HG03442 (cell line): ENCODE measurements at regions not wholly inside any gene's neighbourhood (a gene's known extent, or its start where the extent isn't known, plus 50 kb on each side); places are given as distances from the start of the nearest gene placed in this dataset.

Experiments
- ATAC-seq: cut with Tn5 transposase; IDR thresholded peaks from one replicate; pipeline ENCODE4 v1.9.1; 2021; ENCODE audit warnings: mild to moderate bottlenecking, moderate library complexity; ENCODE audit not compliant: unreplicated experiment

- no peak for ATAC-seq
Measured at GRCh38 chr2:176704282-176704858, 435.1 kb downstream of the MTX2 start.

DNA sequence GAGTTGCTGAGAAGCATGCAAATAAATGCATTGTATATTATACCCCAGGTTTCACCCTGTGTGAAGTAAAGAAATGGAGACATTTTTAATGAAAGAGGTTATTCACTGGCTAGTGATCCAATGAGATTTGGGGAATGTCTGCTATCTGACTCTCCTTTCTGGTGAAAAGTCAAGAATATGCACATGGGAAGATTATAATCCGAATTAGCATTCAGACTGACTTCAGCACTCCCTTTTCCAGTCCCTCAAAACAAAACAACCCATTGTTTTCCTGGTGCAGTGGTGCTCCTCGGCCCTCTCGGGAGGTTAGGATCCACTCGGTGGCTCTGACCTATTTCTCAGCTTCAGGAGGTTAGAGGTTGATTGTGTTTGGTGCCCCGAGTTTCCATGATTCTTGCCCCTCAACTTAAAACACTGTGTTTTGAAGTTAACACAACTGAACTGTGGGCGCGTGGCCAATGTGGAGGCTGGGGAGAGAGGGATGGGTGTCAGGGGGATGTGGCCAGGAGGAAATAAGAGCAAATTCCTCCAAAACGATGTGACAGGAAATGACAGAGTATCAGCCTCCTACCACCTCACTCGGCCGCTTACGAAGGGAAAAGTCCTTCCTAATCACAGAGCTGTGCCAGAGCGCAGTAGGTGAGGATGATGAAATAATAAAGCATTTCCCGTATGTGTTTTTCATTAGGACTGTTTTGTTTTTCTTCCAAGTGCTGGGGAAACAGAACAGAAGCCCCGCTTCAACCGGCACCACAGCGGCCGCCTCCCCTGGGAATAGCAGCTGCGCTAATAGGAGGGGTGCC, 440.1 kb downstream of the MTX2 start:
- no peak for ATAC-seq

- no peak for ATAC-seq
Measured at GRCh38 chr2:176709991-176710390, 440.7 kb downstream of the MTX2 start.

GRCh38 chr2:176710657-176711186, 441.5 kb downstream of the MTX2 start:
- no peak for ATAC-seq

DNA sequence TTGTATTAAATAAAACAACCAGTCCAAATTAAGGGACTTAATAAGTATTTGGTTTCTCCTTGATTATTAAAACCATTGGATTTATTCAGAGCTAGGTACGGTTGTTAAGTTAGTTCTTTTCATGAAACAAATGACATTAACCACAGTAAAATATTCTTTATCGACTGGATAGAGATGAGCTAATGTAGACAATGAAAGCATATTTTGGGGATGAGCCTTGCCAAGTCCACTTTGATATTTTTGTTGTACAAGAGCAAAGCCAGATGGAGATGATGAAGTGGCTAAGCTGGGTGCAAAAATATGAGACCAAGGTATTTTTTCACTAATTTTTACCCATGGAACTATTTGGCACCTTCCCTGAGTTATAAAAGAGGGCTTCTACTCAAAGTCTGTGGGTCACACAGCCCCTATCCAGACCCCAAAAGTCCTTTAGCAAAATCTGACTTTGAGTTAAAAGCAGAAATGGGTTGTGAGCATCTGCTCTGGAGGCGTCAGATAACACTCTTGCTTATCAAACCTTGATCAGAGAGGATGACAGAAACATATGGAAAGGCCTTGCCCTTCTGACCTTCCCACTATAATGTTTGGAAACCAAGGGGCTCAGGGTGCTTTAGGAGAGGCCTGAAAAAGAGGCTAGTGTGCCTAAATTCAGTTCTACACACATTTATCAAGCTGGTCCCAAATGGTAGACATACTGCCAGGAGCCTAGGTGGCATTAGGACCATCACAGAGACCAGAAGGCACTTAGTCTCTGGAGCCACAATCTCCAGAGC, 456.8 kb downstream of the MTX2 start:
- no peak for ATAC-seq

GRCh38 chr2:176727696-176728095, 458.5 kb downstream of the MTX2 start:
- ATAC-seq = no peak

- ATAC-seq = no peak
Measured at GRCh38 chr2:176729706-176730569, 460.7 kb downstream of the MTX2 start.

- no peak for ATAC-seq
Measured at GRCh38 chr2:176732780-176733179, 463.5 kb downstream of the MTX2 start.

- ATAC-seq = no peak
Measured at GRCh38 chr2:176733698-176734430, 464.6 kb downstream of the MTX2 start.

DNA sequence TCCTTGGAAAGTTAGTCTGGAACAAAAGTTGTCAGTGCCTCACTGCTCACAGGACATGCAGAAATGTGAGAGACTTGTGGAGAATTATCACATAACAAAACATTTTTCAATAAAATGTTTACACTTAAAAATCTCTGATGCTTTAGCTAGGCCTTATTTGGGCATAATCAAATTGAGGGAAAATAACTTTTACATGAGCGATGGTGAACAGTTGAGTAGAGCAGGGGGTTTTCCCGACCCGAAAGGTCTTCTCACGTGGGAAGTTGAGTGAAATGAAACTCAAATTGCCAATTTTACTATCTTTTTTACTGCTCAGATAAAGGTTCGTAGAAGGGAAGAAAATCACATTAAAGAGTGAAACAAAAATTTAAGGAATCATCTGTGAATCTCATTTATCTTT, 465.6 kb downstream of the MTX2 start:
- no peak for ATAC-seq

GRCh38 chr2:176742271-176742670, 470.3 kb upstream of the HNRNPA3 start:
- no peak for ATAC-seq

DNA sequence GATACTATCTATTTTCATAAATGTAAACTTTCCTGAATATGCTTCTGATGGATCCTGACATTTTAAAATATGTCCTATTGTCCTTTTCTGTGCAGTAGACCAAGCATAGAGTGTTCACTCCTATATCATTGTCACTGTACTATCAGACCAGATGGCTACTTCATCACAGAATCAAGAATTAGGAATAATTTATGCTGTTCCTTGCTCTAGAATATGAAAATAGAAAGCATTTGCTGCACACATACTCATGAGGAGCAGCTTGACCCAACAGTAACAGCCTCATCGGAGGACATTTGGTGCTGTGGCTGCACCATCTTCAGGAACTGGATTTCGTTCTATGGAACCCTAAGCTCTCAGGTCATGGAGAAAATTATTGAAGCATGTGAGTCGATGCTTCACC, 468.9 kb upstream of the HNRNPA3 start:
- no peak for ATAC-seq

DNA sequence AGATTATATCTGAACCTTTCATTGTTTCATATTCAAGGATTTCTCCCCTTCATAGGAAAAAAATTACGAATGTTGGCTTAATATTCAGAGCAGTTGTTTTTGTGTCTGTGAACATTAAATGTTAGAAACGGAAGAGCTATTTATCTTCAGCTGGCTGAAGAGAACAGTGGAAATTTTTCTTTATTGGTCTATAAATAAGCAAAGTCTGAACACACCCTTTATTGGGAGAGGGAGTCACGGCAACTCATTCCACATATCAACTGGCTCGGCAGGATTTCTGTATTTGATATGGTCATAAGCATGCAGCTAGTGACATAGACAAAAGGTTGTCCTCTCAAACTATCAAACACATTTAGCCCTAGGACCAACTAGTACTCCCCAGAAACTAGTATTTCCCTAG, 468.4 kb upstream of the HNRNPA3 start:
- no peak for ATAC-seq

- no peak for ATAC-seq
Measured at GRCh38 chr2:176745543-176746200, 466.9 kb upstream of the HNRNPA3 start.

- no peak for ATAC-seq
Measured at GRCh38 chr2:176746411-176746810, 466.2 kb upstream of the HNRNPA3 start.

GRCh38 chr2:176747506-176747905, 465.1 kb upstream of the HNRNPA3 start:
- ATAC-seq = no peak

- no peak for ATAC-seq
Measured at GRCh38 chr2:176747928-176748327, 464.7 kb upstream of the HNRNPA3 start.

- no peak for ATAC-seq
Measured at GRCh38 chr2:176748662-176749061, 463.9 kb upstream of the HNRNPA3 start.
